ENCODE measurements at regions not wholly inside any gene's neighbourhood (a gene's known extent, or its start where the extent isn't known, plus 50 kb on each side); places are given as distances from the start of the nearest gene placed in this dataset.

- no peak for TF ChIP-seq CTCF (IDR thresholded peaks at IDR 0.05; ENCODE audit: low read depth, low read length, missing input control)
- TF ChIP-seq RAD21 (IDR thresholded peaks at IDR 0.05), result no peak
- no peak for TF ChIP-seq REST (IDR thresholded peaks at IDR 0.05)
- TF ChIP-seq YY1 (IDR thresholded peaks at IDR 0.05), result no peak
- TF ChIP-seq MAX (IDR thresholded peaks at IDR 0.05), result no peak
- TF ChIP-seq JUND (IDR thresholded peaks at IDR 0.05), result no peak
- TF ChIP-seq SP1 (IDR thresholded peaks at IDR 0.05), result no peak
- no peak for TF ChIP-seq NR2F2 (IDR thresholded peaks at IDR 0.05)
- no peak for TF ChIP-seq RXRA (IDR thresholded peaks at IDR 0.05)
- TF ChIP-seq TAF1 (conservative IDR thresholded peaks at IDR 0.05), result no peak
- no peak for TF ChIP-seq GABPA (IDR thresholded peaks at IDR 0.05 in 1 of 2, conservative IDR thresholded peaks at IDR 0.05 in 1 of 2)
- no peak for TF ChIP-seq ZBTB33 (IDR thresholded peaks at IDR 0.05)
- no peak for TF ChIP-seq HNF4A (conservative IDR thresholded peaks at IDR 0.05)
These were observed 82.8 kb upstream of the PDE4D start for GRCh38 chr5:59976342-59976741.

Data from liver (tissue), 3 donors.